ENCODE measurements at regions not wholly inside any gene's neighbourhood (a gene's known extent, or its start where the extent isn't known, plus 50 kb on each side); places are given as distances from the start of the nearest gene placed in this dataset.

- DNase-seq, result no peak
Observed at GRCh38 chr2:235303499-235304291, 190.1 kb upstream of the AGAP1 start.

GRCh38 chr2:235305678-235306077, 188.2 kb upstream of the AGAP1 start:
- no peak for DNase-seq

GRCh38 chr2:235311044-235311443, 182.8 kb upstream of the AGAP1 start:
- DNase-seq, result no peak

GRCh38 chr2:235312571-235312970, 181.3 kb upstream of the AGAP1 start:
- DNase-seq, result no peak

GRCh38 chr2:235314371-235314930, 179.4 kb upstream of the AGAP1 start:
- DNase-seq, result no peak

GRCh38 chr2:235319095-235319494, 174.7 kb upstream of the AGAP1 start:
- DNase-seq, result no peak

GRCh38 chr2:235320326-235320725, 173.5 kb upstream of the AGAP1 start:
- DNase-seq, result no peak

GRCh38 chr2:235324324-235324723, 169.5 kb upstream of the AGAP1 start:
- no peak for DNase-seq

- no peak for DNase-seq
Observed at GRCh38 chr2:235325151-235325550, 168.7 kb upstream of the AGAP1 start.

GRCh38 chr2:235328991-235329390, 164.9 kb upstream of the AGAP1 start:
- DNase-seq, result no peak

- DNase-seq, result no peak
Observed at GRCh38 chr2:235330775-235331451, 162.9 kb upstream of the AGAP1 start.

- DNase-seq, result no peak
Observed at GRCh38 chr2:235332240-235332890, 161.5 kb upstream of the AGAP1 start.

- DNase-seq, result no peak
Observed at GRCh38 chr2:235333076-235333475, 160.8 kb upstream of the AGAP1 start.

GRCh38 chr2:235334179-235334578, 159.7 kb upstream of the AGAP1 start:
- no peak for DNase-seq

GRCh38 chr2:235343156-235343774, 150.6 kb upstream of the AGAP1 start:
- no peak for DNase-seq

GRCh38 chr2:235343869-235344268, 150.0 kb upstream of the AGAP1 start:
- DNase-seq, result no peak

- DNase-seq, result no peak
Observed at GRCh38 chr2:235345745-235346144, 148.1 kb upstream of the AGAP1 start.

- DNase-seq, result no peak
Observed at GRCh38 chr2:235347691-235348090, 146.2 kb upstream of the AGAP1 start.

GRCh38 chr2:235348329-235348728, 145.5 kb upstream of the AGAP1 start:
- DNase-seq, result no peak

- no peak for DNase-seq
Observed at GRCh38 chr2:235350234-235350633, 143.6 kb upstream of the AGAP1 start.

GRCh38 chr2:235352541-235352940, 141.3 kb upstream of the AGAP1 start:
- no peak for DNase-seq

GRCh38 chr2:235357881-235358280, 136.0 kb upstream of the AGAP1 start:
- no peak for DNase-seq
